Lower lobe of right lung (tissue), 2 donors: ENCODE measurements at regions not wholly inside any gene's neighbourhood (a gene's known extent, or its start where the extent isn't known, plus 50 kb on each side); places are given as distances from the start of the nearest gene placed in this dataset.

Source experiments
- ATAC-seq, 2 donors: fragments of 200-7000 bp; cut with Tn5 transposase; one replicate each; pipeline ENCODE4 v1.9.1; 2020 to 2022; ENCODE audit warnings: mild to moderate bottlenecking in 2 of 2, moderate library complexity in 2 of 2
- DNase-seq: peaks from one replicate; pipeline ENCODE4 v3.0.0-alpha.2; 2020
- H3K27ac ChIP-seq: fragments of 200-600 bp; one replicate; pipeline ENCODE4 v1.8.0; 2022
- H3K27me3 ChIP-seq: fragments of 200-600 bp; one replicate; pipeline ENCODE4 v1.8.0; 2022; ENCODE audit warnings: low read depth
- H3K36me3 ChIP-seq: fragments of 200-600 bp; one replicate; pipeline ENCODE4 v1.8.0; 2022; ENCODE audit warnings: mild to moderate bottlenecking
- H3K4me1 ChIP-seq: fragments of 200-600 bp; one replicate; pipeline ENCODE4 v1.8.0; 2022
- H3K4me3 ChIP-seq: fragments of 200-600 bp; one replicate; pipeline ENCODE4 v1.8.0; 2022; ENCODE audit warnings: mild to moderate bottlenecking
- H3K9me3 ChIP-seq: fragments of 200-600 bp; one replicate; pipeline ENCODE4 v1.8.0; 2022
- intact Hi-C: fragments of 100-400 bp; cut with DNase I; formaldehyde crosslinking; loops from one replicate; pipeline ENCODE4 v1.11.0; 2022
- TF ChIP-seq, protein P1 (sequence below): fragments of 200-600 bp; IDR thresholded peaks from one replicate; pipeline ENCODE4 v1.8.0; 2022; ENCODE audit warnings: antibody characterized with exemption, mild to moderate bottlenecking
- donor health status: DM: no; HTN: yes; CAD: no; lungs with severe emphysema.

GRCh38 chr1:96633695-96634094 is 87.9 kb upstream of the PTBP2 start:
- no peak for ATAC-seq
- TF ChIP-seq, protein P1, sequence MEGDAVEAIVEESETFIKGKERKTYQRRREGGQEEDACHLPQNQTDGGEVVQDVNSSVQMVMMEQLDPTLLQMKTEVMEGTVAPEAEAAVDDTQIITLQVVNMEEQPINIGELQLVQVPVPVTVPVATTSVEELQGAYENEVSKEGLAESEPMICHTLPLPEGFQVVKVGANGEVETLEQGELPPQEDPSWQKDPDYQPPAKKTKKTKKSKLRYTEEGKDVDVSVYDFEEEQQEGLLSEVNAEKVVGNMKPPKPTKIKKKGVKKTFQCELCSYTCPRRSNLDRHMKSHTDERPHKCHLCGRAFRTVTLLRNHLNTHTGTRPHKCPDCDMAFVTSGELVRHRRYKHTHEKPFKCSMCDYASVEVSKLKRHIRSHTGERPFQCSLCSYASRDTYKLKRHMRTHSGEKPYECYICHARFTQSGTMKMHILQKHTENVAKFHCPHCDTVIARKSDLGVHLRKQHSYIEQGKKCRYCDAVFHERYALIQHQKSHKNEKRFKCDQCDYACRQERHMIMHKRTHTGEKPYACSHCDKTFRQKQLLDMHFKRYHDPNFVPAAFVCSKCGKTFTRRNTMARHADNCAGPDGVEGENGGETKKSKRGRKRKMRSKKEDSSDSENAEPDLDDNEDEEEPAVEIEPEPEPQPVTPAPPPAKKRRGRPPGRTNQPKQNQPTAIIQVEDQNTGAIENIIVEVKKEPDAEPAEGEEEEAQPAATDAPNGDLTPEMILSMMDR = no peak
- H3K4me1 ChIP-seq = no peaks in the 10 kb centered on the region
- no peak overlapping the region for H3K27ac ChIP-seq
- H3K36me3 ChIP-seq = no peaks in the 10 kb centered on the region
- no peaks in the 10 kb centered on the region for H3K27me3 ChIP-seq
- no peaks in the 10 kb centered on the region for H3K9me3 ChIP-seq
- no peak for DNase-seq
- H3K4me3 ChIP-seq = no peak overlapping the region
- intact Hi-C loops = no loop called here

- intact Hi-C loops = no loop called here
- ATAC-seq = peak in 1 of 2 donors; percentile 52
- H3K36me3 ChIP-seq = no peaks in the 10 kb centered on the region
- H3K27ac ChIP-seq = no peak overlapping the region
- DNase-seq = no peak
- H3K9me3 ChIP-seq = no peaks in the 10 kb centered on the region
- no peaks in the 10 kb centered on the region for H3K4me1 ChIP-seq
- no peaks in the 10 kb centered on the region for H3K27me3 ChIP-seq
- TF ChIP-seq, protein P1 = no peak
- no peak overlapping the region for H3K4me3 ChIP-seq
Observed at GRCh38 chr1:96634883-96635282, 86.7 kb upstream of the PTBP2 start.

DNA sequence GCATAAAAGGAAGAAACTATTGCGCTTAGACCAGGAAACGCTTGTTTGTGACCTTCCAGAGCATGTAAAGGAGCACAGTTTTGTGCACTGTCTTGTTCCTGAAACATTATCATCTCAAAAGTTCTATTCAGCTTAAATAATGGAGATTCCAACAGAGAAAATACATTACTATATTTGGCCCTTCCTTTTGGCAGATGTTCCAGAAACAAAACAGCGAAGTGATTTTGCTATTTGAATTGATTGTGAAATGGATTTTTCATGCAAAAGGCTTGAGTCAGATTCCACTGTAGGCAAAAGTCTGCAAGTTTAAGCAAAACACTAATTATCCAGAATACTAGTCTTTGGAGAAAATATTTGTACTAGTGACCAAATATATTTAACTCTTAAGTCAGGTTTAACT is 80.3 kb upstream of the PTBP2 start:
- Histone ChIP-seq H3K9me3 (no peaks in the 10 kb centered on the region), H3K27me3 (no peaks in the 10 kb centered on the region), H3K4me3 (no peak overlapping the region), H3K4me1 (no peaks in the 10 kb centered on the region), H3K27ac (no peak overlapping the region), H3K36me3 (no peaks in the 10 kb centered on the region)
- TF ChIP-seq, protein P1 = no peak
- intact Hi-C loops = no loop called here
- ATAC-seq (no peak), DNase-seq (no peak)

GRCh38 chr1:96643519-96643918 is 78.1 kb upstream of the PTBP2 start:
- intact Hi-C loops = no loop called here
- Histone ChIP-seq H3K27ac (no peak overlapping the region), H3K4me3 (no peak overlapping the region), H3K27me3 (no peaks in the 10 kb centered on the region), H3K4me1 (no peaks in the 10 kb centered on the region), H3K36me3 (no peaks in the 10 kb centered on the region), H3K9me3 (no peaks in the 10 kb centered on the region)
- TF ChIP-seq, protein P1 = no peak
- ATAC-seq = no peak
- DNase-seq = no peak

GRCh38 chr1:96649301-96649700 is 72.3 kb upstream of the PTBP2 start:
- ATAC-seq (no peak), DNase-seq (no peak)
- intact Hi-C loops = no loop called here

More at GRCh38 chr1:96649301-96649700, 72.3 kb upstream of the PTBP2 start:
- no peak overlapping the region for H3K4me3 ChIP-seq
- no peaks in the 10 kb centered on the region for H3K27me3 ChIP-seq
- H3K36me3 ChIP-seq = no peaks in the 10 kb centered on the region
- H3K4me1 ChIP-seq = no peaks in the 10 kb centered on the region
- TF ChIP-seq, protein P1 = no peak
- no peak overlapping the region for H3K27ac ChIP-seq
- H3K9me3 ChIP-seq = no peaks in the 10 kb centered on the region
